Aorta (tissue), 5 donors: ENCODE measurements at regions not wholly inside any gene's neighbourhood (a gene's known extent, or its start where the extent isn't known, plus 50 kb on each side); places are given as distances from the start of the nearest gene placed in this dataset.

Experiments
- ATAC-seq: fragments of 200-7000 bp; cut with Tn5 transposase; one replicate; pipeline ENCODE4 v1.9.1; 2022; ENCODE audit warnings: moderate library complexity; ENCODE audit not compliant: low FRiP score
- DNase-seq, 2 donors: peaks; one replicate each; pipeline ENCODE4 v3.0.0-alpha.2; 2020
- H3K27ac ChIP-seq, 2 donors: one replicate each; pipeline ENCODE4 v1.5.1; 2013; ENCODE audit warnings: low read length in 2 of 2, mild to moderate bottlenecking in 2 of 2, moderate library complexity in 2 of 2, control low read depth in 1 of 2, inconsistent platforms in 1 of 2, low read depth in 1 of 2
- H3K27me3 ChIP-seq, 2 donors: one replicate each; pipeline ENCODE4 v1.6.1; 2013; ENCODE audit warnings: control low read depth in 1 of 2, low read length in 1 of 2, mild to moderate bottlenecking in 1 of 2, moderate library complexity in 1 of 2; ENCODE audit not compliant: insufficient read depth in 2 of 2, control insufficient read depth in 1 of 2
- H3K36me3 ChIP-seq, 2 donors: one replicate each; pipeline ENCODE4 v1.6.1; 2013; ENCODE audit warnings: control low read depth in 1 of 2, low read length in 1 of 2, mild to moderate bottlenecking in 1 of 2; ENCODE audit not compliant: insufficient read depth in 2 of 2, control insufficient read depth in 1 of 2
- H3K4me1 ChIP-seq, 2 donors: one replicate each; pipeline ENCODE4 v1.6.1; 2013; ENCODE audit warnings: low read length in 2 of 2, control low read depth in 1 of 2, mild to moderate bottlenecking in 1 of 2, moderate library complexity in 1 of 2; ENCODE audit not compliant: insufficient read depth in 2 of 2, control insufficient read depth in 1 of 2
- H3K4me3 ChIP-seq, 2 donors: one replicate each; pipeline ENCODE4 v1.5.1; 2013; ENCODE audit warnings: low read length in 2 of 2, control low read depth in 1 of 2, mild to moderate bottlenecking in 1 of 2
- H3K9me3 ChIP-seq: one replicate; pipeline ENCODE4 v1.6.1; 2013; ENCODE audit warnings: mild to moderate bottlenecking, low read length; ENCODE audit not compliant: control insufficient read depth
- WGBS, 2 donors: extraction: QIAGEN DNeasy Blood & Tissue Kit; methylation state at CpG; one replicate each; pipeline ENCODE4 v1.1.7; 2013; 5-methylcytosine and 5-hydroxymethylcytosine counted together
- intact Hi-C, 2 donors: fragments of 100-400 bp; cut with DNase I; formaldehyde crosslinking; loops; one replicate each; pipeline versions ENCODE4 v1.14.2 to v1.15.0; 2022
- donor health status: healthy with polysubstance abuse.
- donor health status: Bipolar disorder and iron deficiency.
- donor health status: DM: no; HTN: no; CAD: no.
- donor health status: DM: no; HTN: no; CAD: no.
- donor health status: DM: yes; HTN: yes; CAD: no.

- 73 to 79% methylated on average over 8 of the region's 8 CpGs for WGBS, 2 donors
- ATAC-seq (no peak), DNase-seq (no peak)
- Histone ChIP-seq H3K9me3 (peaks cover 2% of the 10 kb centered on the region), H3K4me3 (no peak overlapping the region), H3K4me1 (no peaks in the 10 kb centered on the region), H3K27me3 (peaks cover 0 to 3% of the 10 kb centered on the region in 2 donors), H3K36me3 (no peaks in the 10 kb centered on the region), H3K27ac (no peak overlapping the region)
- intact Hi-C loops = no loop called here
Observed at GRCh38 chr2:16008331-16008850, 68.0 kb downstream of the MYCN start.

- intact Hi-C loops = no loop called here
- no peak overlapping the region for H3K4me3 ChIP-seq
- H3K36me3 ChIP-seq = no peaks in the 10 kb centered on the region
- no peak for DNase-seq
- peaks cover 2% of the 10 kb centered on the region for H3K9me3 ChIP-seq
- ATAC-seq = no peak
- 74 to 78% methylated on average over 6 of the region's 6 CpGs for WGBS, 2 donors
- peaks cover 0 to 3% of the 10 kb centered on the region in 2 donors for H3K27me3 ChIP-seq
- H3K27ac ChIP-seq = no peak overlapping the region
- no peaks in the 10 kb centered on the region for H3K4me1 ChIP-seq
Observed at GRCh38 chr2:16007167-16007934, 67.0 kb downstream of the MYCN start.

- Histone ChIP-seq H3K4me3 (no peak overlapping the region), H3K36me3 (no peaks in the 10 kb centered on the region), H3K4me1 (no peaks in the 10 kb centered on the region), H3K27me3 (peaks cover 0 to 3% of the 10 kb centered on the region in 2 donors), H3K27ac (no peak overlapping the region), H3K9me3 (peaks cover 2% of the 10 kb centered on the region)
- ATAC-seq (peak; percentile 29), DNase-seq (no peak)
- intact Hi-C loops = no loop called here
- 80 to 81% methylated on average over 4 of the region's 4 CpGs for WGBS, 2 donors
Observed at GRCh38 chr2:16006537-16007166, 66.3 kb downstream of the MYCN start.

- H3K27me3 ChIP-seq = no peaks in the 10 kb centered on the region
- no peak overlapping the region for H3K4me3 ChIP-seq
- intact Hi-C loops = no loop called here
- no peaks in the 10 kb centered on the region for H3K4me1 ChIP-seq
- peak in 1 of 2 donors; percentile 69 for DNase-seq
- 65 to 74% methylated on average over 6 of the region's 6 CpGs for WGBS, 2 donors
- no peak overlapping the region for H3K27ac ChIP-seq
- ATAC-seq = peak; percentile 53
- H3K9me3 ChIP-seq = peaks cover 2% of the 10 kb centered on the region
- no peaks in the 10 kb centered on the region for H3K36me3 ChIP-seq
Observed at GRCh38 chr2:16005816-16006536, 65.6 kb downstream of the MYCN start.

- H3K27me3 ChIP-seq = no peaks in the 10 kb centered on the region
- no peak overlapping the region for H3K4me3 ChIP-seq
- H3K9me3 ChIP-seq = peaks cover 2% of the 10 kb centered on the region
- DNase-seq (no peak), ATAC-seq (no peak)
- H3K27ac ChIP-seq = no peak overlapping the region
- H3K36me3 ChIP-seq = no peaks in the 10 kb centered on the region
- H3K4me1 ChIP-seq = no peaks in the 10 kb centered on the region
- 94 to 96% methylated on average over 2 of the region's 2 CpGs for WGBS, 2 donors
- intact Hi-C loops = no loop called here
Observed at GRCh38 chr2:16005389-16005788, 65.0 kb downstream of the MYCN start.

GRCh38 chr2:16003809-16004208 is 63.5 kb downstream of the MYCN start:
- ATAC-seq (no peak), DNase-seq (no peak)
- Histone ChIP-seq H3K4me1 (no peaks in the 10 kb centered on the region), H3K4me3 (no peak overlapping the region), H3K27me3 (no peaks in the 10 kb centered on the region), H3K36me3 (no peaks in the 10 kb centered on the region), H3K27ac (no peak overlapping the region), H3K9me3 (peaks cover 2% of the 10 kb centered on the region)
- WGBS, 2 donors = 78 to 89% methylated on average over 4 of the region's 4 CpGs
- intact Hi-C loops = no loop called here

- no peak for ATAC-seq
- H3K27me3 ChIP-seq = no peaks in the 10 kb centered on the region
- DNase-seq = no peak
Observed at GRCh38 chr2:16003152-16003551, 62.8 kb downstream of the MYCN start.

GRCh38 chr2:16002575-16002974 is 62.2 kb downstream of the MYCN start:
- Histone ChIP-seq H3K4me1 (no peaks in the 10 kb centered on the region), H3K27me3 (no peaks in the 10 kb centered on the region), H3K27ac (no peak overlapping the region), H3K4me3 (no peak overlapping the region), H3K9me3 (no peaks in the 10 kb centered on the region), H3K36me3 (no peaks in the 10 kb centered on the region)
- DNase-seq (no peak), ATAC-seq (no peak)
- intact Hi-C loops = no loop called here
- WGBS, 2 donors = 88% methylated on average over 4 of the region's 4 CpGs

More at GRCh38 chr2:16003152-16003551, 62.8 kb downstream of the MYCN start:
- Histone ChIP-seq H3K4me3 (no peak overlapping the region), H3K9me3 (no peaks in the 10 kb centered on the region), H3K4me1 (no peaks in the 10 kb centered on the region), H3K27ac (no peak overlapping the region), H3K36me3 (no peaks in the 10 kb centered on the region)
- WGBS, 2 donors = 83 to 87% methylated on average over 12 of the region's 12 CpGs
- intact Hi-C loops = no loop called here
